ENCODE measurements at regions not wholly inside any gene's neighbourhood (a gene's known extent, or its start where the extent isn't known, plus 50 kb on each side); places are given as distances from the start of the nearest gene placed in this dataset.

- intact Hi-C loops (cut with micrococcal nuclease; ENCODE audit: unreplicated experiment) (no loop called here), in situ Hi-C loops (cut with HindIII; ENCODE audit: low pct_unique_long_range_greater_than_20kb, low sequenced_read_pairs) (no loop called here)
- no peaks in the 10 kb centered on the region for H3K36me3 ChIP-seq (ENCODE audit: control insufficient read depth, insufficient read depth, low read length)
- no TSS peak for BruUV-seq (replicated peaks)
- H3K9me3 ChIP-seq (ENCODE audit: control insufficient read depth, insufficient read depth, low read depth, low read length) = no peaks in the 10 kb centered on the region
- H3K4me1 ChIP-seq (ENCODE audit: control insufficient read depth, insufficient read depth, low read length) = no peaks in the 10 kb centered on the region
- peaks cover 2% of the 10 kb centered on the region for H3K27me3 ChIP-seq (ENCODE audit: control insufficient read depth, insufficient read depth, low read length)
- CTCF ChIA-PET = no interaction called here
- POLR2A ChIA-PET = no interaction called here
- TF ChIP-seq CTCF (IDR thresholded peaks at IDR 0.05) = no peak
- no peak for TF ChIP-seq SIN3A (IDR thresholded peaks at IDR 0.05; ENCODE audit: borderline replicate concordance, insufficient read depth, low read depth, low read length)
- no peak for TF ChIP-seq POLR2AphosphoS5 (IDR thresholded peaks at IDR 0.05; ENCODE audit: low read depth, low read length)
- TF ChIP-seq REST (IDR thresholded peaks at IDR 0.05; ENCODE audit: insufficient read depth in 1 of 2, low read depth in 2 of 2, low read length in 1 of 2) = no peak
- no peak for TF ChIP-seq TCF7L2 (IDR thresholded peaks at IDR 0.05; ENCODE audit: low read depth, low read length)
- ATAC-seq (no peak), DNase-seq (ENCODE audit: low read depth, low spot score) (no peak)
- no peak overlapping the region for H3K4me3 ChIP-seq (ENCODE audit: low read depth in 2 of 2, low read length in 2 of 2)
- no peak overlapping the region for H3K27ac ChIP-seq (ENCODE audit: low read length)
These were observed 169.0 kb downstream of the FTCDNL1 start for GRCh38 chr2:199682001-199682400.

- POLR2A ChIA-PET = no interaction called here
- no peaks in the 10 kb centered on the region for H3K4me1 ChIP-seq (ENCODE audit: control insufficient read depth, insufficient read depth, low read length)
- CTCF ChIA-PET = no interaction called here
- in situ Hi-C loops (cut with HindIII; ENCODE audit: low pct_unique_long_range_greater_than_20kb, low sequenced_read_pairs) (no loop called here), intact Hi-C loops (cut with micrococcal nuclease; ENCODE audit: unreplicated experiment) (no loop called here)
- TF ChIP-seq TCF7L2 (IDR thresholded peaks at IDR 0.05; ENCODE audit: low read depth, low read length) = no peak
- TF ChIP-seq POLR2AphosphoS5 (IDR thresholded peaks at IDR 0.05; ENCODE audit: low read depth, low read length) = no peak
- TF ChIP-seq REST (IDR thresholded peaks at IDR 0.05; ENCODE audit: insufficient read depth in 1 of 2, low read depth in 2 of 2, low read length in 1 of 2) = no peak
- TF ChIP-seq SIN3A (IDR thresholded peaks at IDR 0.05; ENCODE audit: borderline replicate concordance, insufficient read depth, low read depth, low read length) = no peak
- H3K9me3 ChIP-seq (ENCODE audit: control insufficient read depth, insufficient read depth, low read depth, low read length) = no peaks in the 10 kb centered on the region
- ATAC-seq (no peak), DNase-seq (ENCODE audit: low read depth, low spot score) (no peak)
- no peak overlapping the region for H3K27ac ChIP-seq (ENCODE audit: low read length)
- H3K27me3 ChIP-seq (ENCODE audit: control insufficient read depth, insufficient read depth, low read length) = peaks cover 2% of the 10 kb centered on the region
- no peak overlapping the region for H3K4me3 ChIP-seq (ENCODE audit: low read depth in 2 of 2, low read length in 2 of 2)
- no TSS peak for BruUV-seq (replicated peaks)
- H3K36me3 ChIP-seq (ENCODE audit: control insufficient read depth, insufficient read depth, low read length) = no peaks in the 10 kb centered on the region
These were observed 170.5 kb downstream of the FTCDNL1 start for GRCh38 chr2:199680482-199680881.
